ENCODE measurements at regions not wholly inside any gene's neighbourhood (a gene's known extent, or its start where the extent isn't known, plus 50 kb on each side); places are given as distances from the start of the nearest gene placed in this dataset.

- no peak for ATAC-seq
These were observed 776.6 kb downstream of the RAB28 start for GRCh38 chr4:12707381-12708175.

GRCh38 chr4:12703036-12703435 is 781.1 kb downstream of the RAB28 start:
- Histone ChIP-seq H3K36me3 (no peaks in the 10 kb centered on the region), H3K27ac (no peak overlapping the region), H3K4me1 (no peaks in the 10 kb centered on the region), H3K27me3 (peaks cover 0 to 4% (median 0%) of the 10 kb centered on the region in 3 donors), H3K4me3 (no peak overlapping the region), H3K9me3 (no peaks in the 10 kb centered on the region)
- DNase-seq (no peak), ATAC-seq (no peak)
- in situ Hi-C loops (cut with MboI; ENCODE audit: low sequenced_read_pairs in 4 of 4) (no loop called here), intact Hi-C loops (cut with DNase I; ENCODE audit: low total_unique reads) (no loop called here)
- TF ChIP-seq, protein P1, sequence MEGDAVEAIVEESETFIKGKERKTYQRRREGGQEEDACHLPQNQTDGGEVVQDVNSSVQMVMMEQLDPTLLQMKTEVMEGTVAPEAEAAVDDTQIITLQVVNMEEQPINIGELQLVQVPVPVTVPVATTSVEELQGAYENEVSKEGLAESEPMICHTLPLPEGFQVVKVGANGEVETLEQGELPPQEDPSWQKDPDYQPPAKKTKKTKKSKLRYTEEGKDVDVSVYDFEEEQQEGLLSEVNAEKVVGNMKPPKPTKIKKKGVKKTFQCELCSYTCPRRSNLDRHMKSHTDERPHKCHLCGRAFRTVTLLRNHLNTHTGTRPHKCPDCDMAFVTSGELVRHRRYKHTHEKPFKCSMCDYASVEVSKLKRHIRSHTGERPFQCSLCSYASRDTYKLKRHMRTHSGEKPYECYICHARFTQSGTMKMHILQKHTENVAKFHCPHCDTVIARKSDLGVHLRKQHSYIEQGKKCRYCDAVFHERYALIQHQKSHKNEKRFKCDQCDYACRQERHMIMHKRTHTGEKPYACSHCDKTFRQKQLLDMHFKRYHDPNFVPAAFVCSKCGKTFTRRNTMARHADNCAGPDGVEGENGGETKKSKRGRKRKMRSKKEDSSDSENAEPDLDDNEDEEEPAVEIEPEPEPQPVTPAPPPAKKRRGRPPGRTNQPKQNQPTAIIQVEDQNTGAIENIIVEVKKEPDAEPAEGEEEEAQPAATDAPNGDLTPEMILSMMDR (IDR thresholded peaks at IDR 0.05 in 4 of 5, conservative IDR thresholded peaks at IDR 0.05 in 1 of 5) = no peak
- no peak for TF ChIP-seq POLR2A (IDR thresholded peaks at IDR 0.05)

More at GRCh38 chr4:12707381-12708175, 776.6 kb downstream of the RAB28 start:
- TF ChIP-seq, protein P1 (IDR thresholded peaks at IDR 0.05 in 4 of 5, conservative IDR thresholded peaks at IDR 0.05 in 1 of 5) = no peak
- no peaks in the 10 kb centered on the region for H3K9me3 ChIP-seq
- no peak overlapping the region for H3K27ac ChIP-seq
- in situ Hi-C loops (cut with MboI; ENCODE audit: low sequenced_read_pairs in 4 of 4) (no loop called here), intact Hi-C loops (cut with DNase I; ENCODE audit: low total_unique reads) (no loop called here)
- no peak overlapping the region for H3K4me3 ChIP-seq
- H3K4me1 ChIP-seq = no peaks in the 10 kb centered on the region
- no peaks in the 10 kb centered on the region for H3K36me3 ChIP-seq
- DNase-seq = no peak
- H3K27me3 ChIP-seq = peaks cover 0 to 4% (median 0%) of the 10 kb centered on the region in 3 donors

DNA sequence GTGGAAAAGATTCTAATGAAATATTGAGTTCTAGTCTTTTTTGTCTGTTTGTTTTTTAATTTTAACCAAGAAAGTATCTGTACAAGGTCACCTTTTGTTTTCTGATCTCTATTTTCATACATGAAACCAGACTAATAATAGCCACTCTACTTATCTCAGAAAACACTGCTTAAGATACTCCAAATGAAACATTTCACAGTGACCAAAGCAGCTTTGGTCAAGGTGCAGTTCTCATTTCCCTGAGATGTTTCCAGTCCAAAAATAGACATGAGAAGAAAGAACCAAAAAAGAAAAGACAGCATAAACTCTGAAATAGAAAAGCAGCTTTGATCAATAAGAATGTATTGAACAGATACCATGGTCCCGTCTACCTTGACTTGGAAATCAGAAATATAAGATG is 782.8 kb downstream of the RAB28 start:
- in situ Hi-C loops (cut with MboI; ENCODE audit: low sequenced_read_pairs in 4 of 4) = no loop called here
- Histone ChIP-seq H3K4me1 (no peaks in the 10 kb centered on the region), H3K4me3 (no peak overlapping the region), H3K9me3 (no peaks in the 10 kb centered on the region), H3K36me3 (no peaks in the 10 kb centered on the region), H3K27me3 (peaks cover 0 to 4% (median 0%) of the 10 kb centered on the region in 3 donors), H3K27ac (no peak overlapping the region)
- ATAC-seq (no peak), DNase-seq (no peak)
- TF ChIP-seq, protein P1 (IDR thresholded peaks at IDR 0.05 in 4 of 5, conservative IDR thresholded peaks at IDR 0.05 in 1 of 5) = no peak
- TF ChIP-seq POLR2A (IDR thresholded peaks at IDR 0.05) = no peak
- intact Hi-C loops (cut with DNase I; ENCODE audit: low total_unique reads) = no loop called here

DNA sequence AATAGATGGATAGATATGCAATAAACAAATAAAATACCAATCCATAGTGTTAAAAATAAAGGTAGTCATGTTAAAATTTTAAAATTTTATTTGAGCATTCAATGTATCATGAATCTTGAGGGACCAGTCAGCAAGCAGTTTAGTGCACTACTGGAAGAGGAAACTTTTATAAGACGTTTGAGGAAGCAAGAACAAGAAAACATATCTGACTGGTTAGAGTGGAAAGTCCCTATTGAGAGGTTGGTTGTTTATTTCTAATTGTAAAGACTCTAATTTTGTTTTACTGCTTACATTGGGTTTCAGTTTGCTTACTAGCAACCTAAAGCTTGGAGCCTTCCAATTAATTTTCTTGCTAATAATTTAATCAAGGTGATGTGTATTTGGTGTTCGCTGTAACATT is 786.2 kb downstream of the RAB28 start:
- intact Hi-C loops (cut with DNase I; ENCODE audit: low total_unique reads) = no loop called here
- no peak overlapping the region for H3K4me3 ChIP-seq
- ATAC-seq (no peak), DNase-seq (no peak)
- in situ Hi-C loops (cut with MboI; ENCODE audit: low sequenced_read_pairs in 4 of 4) = no loop called here
- no peaks in the 10 kb centered on the region for H3K4me1 ChIP-seq
- H3K36me3 ChIP-seq = no peaks in the 10 kb centered on the region
- no peak overlapping the region for H3K27ac ChIP-seq
- TF ChIP-seq, protein P1 (IDR thresholded peaks at IDR 0.05 in 4 of 5, conservative IDR thresholded peaks at IDR 0.05 in 1 of 5) = no peak
- TF ChIP-seq POLR2A (IDR thresholded peaks at IDR 0.05) = no peak
- no peaks in the 10 kb centered on the region for H3K27me3 ChIP-seq
- H3K9me3 ChIP-seq = no peaks in the 10 kb centered on the region
